ENCODE measurements at regions not wholly inside any gene's neighbourhood (a gene's known extent, or its start where the extent isn't known, plus 50 kb on each side); places are given as distances from the start of the nearest gene placed in this dataset.

DNA sequence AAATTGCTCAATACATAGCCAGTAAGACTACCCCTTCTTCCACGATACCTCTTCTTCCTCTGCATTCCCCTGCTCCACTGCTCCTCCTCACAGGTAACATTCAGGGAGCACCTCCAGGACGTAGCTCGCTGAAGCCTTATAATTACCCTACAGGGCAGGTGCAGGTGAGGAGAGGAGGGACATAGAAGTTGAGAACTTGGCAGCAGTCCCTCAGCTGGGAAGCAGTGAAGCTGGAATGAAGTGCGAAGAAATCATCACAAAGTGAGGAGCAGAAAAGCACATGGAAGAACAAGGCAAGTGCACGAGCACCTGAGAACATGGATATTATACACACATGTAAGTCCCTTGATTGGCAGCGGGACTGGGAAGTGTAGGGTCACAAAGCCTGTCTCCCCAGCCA is 118.2 kb downstream of the HSD17B3 start:
- no peak for DNase-seq

DNA sequence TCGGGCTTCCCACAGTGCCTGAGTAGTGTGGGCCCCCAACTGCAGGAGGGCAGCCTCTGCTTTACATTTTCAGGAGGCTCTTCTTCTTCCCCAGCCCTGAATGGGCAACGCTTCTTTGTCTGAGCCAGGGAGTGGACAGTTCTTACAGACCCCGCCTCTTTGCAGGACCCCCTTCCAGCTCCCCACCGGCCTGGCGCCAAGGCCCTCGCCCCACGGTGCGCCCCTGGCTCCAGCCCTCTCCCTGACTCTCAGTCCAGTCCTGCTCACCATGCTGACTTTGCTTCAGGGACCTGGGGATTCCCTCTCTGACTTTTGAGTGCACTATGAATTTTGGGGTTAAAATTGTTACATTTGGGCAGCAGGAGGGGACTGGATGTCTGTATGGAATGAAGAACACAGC is 123.8 kb downstream of the HSD17B3 start:
- no peak for DNase-seq

DNA sequence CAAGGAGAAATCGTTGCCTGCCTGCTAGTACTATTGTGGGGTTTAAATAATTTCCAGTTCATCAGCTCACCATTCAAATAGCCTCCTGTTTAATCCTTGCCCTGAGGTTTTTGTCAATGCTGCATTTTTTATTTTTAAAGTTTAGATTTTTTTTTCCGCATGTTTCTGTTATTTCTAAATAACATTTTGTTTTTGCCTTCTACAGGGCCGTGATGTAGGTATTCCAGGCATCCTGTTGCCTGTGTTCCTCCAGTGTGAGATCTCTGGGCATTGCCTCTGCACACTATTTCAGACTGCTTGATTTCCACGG is 124.3 kb downstream of the HSD17B3 start:
- no peak for DNase-seq

DNA sequence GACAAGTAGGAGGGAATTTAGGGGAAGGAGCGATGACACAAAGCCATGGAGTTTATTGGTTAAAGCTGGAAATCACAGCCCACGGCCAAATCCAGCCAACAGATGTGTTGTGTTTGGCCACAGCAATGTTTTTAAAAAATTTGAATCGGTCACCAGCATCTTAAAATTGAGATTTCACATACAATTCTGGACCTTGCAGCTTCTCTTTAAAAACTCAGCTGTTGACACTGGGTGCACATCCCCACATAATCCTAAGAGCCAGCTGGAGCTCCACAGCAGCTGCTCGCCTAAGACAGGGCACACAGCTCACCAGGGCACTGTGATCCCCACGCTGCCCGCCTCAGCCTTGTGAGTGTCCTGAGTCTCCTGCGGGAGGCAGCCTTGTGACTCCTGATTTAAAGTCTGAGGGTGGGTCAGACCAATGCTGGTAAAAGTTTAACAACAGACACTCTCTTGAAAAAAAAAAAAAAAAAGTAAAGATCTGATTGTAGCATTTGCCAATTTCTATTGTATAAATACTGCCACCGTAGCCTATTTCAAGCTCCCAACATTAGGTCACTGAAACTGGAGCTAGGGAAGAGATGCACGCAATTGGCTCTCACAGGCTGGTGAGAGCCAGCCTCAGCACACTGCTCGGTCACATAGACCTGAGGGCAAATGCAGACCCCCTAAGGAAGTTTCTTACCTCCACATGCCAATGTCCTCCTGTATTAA is 124.8 kb downstream of the HSD17B3 start:
- DNase-seq: no peak

DNA sequence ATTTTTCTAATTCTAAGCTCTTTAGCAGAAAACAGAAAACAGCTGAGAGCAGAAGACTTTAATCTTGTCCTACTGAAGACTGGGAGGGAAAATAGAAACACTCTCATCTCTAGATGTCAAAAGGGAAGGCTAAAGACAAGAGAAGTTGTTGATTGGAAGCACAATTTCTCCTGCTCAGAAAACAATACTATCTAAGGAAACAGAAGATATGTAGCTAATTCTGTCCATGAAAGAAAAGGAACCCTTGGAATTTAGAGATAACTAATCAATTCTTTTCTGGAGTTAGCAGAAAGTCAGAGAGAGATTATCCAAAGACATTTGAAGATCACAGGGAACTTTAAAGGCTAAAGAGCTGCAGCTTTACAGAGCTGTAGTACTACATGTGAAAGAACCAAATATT is 126.2 kb downstream of the HSD17B3 start:
- no peak for DNase-seq

DNA sequence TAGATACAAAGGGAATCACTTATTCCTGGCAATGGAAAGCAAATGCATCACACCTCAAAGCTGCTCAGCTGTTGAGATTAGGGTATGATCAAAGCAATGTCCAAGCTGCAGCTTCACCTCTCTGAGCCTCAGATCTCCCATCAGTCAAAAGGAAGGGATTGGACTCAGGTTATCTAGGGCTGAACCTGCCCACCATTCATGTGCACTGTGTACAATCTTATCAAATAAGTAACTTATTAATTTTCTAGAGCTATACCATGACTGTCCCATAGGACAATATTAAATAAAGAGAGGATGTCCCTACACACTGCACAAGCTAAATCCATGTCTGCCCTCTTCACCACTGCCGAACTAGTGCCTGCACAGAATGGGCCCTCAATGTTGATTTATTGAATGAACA is 127.0 kb downstream of the HSD17B3 start:
- DNase-seq: no peak

DNA sequence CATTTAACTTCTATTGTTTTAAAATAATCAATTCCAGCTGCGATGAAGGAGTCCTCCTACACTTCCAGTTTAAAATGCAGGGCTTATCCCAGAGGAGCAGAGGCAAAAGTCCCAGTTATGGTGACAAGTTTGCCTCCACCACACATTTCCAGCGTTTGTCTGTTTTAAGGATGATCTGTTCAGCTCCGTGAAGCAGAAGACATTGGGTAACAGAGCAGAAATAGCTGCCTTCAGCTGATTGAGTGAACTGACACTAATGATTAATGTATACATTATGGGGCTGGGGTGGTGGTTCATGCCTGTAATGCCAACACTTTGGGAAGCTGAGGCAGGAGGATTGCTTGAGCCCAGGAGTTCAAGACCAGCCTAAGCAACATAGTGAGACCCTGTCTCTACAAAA is 127.6 kb downstream of the HSD17B3 start:
- no peak for DNase-seq

DNA sequence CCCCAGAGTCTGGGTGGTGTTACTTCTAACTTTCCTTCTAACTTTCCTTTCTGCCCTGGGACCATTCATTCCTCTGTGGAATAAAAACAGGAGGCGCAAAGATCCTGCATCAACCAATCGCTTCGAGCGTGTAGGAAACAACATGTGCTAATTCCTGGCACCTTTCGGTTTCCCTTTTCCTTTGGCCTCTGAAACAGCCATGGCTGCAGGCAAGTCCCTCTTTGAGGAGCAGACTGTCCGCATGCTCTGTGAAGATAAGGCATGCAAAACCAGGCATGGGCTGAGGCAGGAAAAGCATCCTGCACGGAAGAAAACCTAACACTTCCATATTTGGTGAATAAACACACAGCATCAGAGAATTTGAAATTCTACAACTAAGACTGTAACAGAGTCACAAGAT is 128.3 kb downstream of the HSD17B3 start:
- DNase-seq: no peak

DNA sequence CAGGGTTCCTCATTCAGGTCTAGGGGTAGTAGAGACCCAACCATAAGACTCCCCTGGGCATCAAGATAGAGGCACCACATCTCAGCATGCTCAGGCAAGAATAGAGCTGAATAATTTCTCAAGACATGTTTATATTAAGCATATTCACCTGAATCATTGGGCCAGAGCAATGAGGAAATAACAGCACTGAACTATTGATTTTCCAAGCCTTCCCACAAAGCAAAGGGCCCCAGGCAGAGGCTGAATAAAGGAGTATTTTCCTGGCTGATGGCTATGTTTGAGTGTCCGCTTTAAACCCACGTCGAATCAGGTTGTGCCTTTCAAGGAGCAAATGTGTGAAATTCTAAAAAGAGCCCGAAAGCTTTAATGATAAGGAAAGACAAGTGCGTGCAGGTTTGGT is 129.2 kb downstream of the HSD17B3 start:
- no peak for DNase-seq

DNA sequence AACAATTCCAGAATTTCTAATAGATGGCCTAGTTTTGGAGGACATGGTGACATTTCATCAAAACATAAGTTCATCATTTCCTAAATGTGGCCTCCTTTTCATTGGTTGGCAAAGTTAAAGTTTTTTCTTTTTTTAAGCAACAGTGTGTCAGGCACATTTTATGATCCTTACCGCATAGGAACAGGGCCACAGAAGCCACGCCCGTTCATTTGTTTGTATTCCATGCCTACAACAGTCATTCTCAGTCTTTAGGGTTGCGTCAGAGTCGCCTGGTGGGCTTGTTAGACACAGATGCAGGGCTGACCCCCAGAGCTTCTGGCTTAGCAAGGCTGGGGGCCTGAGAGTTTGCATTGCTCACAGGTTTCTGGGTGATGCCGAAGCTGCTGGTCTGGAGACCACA is 130.2 kb downstream of the HSD17B3 start:
- no peak for DNase-seq

DNA sequence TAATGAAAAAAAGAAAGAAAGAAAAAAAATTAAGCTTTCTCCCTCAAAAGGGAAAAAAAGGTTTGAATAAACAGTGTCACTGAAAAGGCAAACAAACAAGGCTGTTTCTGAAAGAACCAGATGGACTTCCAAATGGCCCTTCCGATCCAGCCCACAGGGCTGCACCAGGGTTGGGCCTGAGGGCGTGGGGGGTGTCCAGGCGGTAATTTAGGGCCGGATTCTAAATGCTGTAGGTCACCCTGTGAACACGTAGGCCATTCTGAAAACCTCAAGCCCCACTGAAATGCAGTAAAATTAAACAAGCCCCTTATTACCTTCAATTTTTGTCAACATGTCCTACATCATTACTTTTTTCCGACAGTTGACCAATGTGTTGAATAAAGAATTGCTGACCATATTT is 132.1 kb downstream of the HSD17B3 start:
- no peak for DNase-seq

DNA sequence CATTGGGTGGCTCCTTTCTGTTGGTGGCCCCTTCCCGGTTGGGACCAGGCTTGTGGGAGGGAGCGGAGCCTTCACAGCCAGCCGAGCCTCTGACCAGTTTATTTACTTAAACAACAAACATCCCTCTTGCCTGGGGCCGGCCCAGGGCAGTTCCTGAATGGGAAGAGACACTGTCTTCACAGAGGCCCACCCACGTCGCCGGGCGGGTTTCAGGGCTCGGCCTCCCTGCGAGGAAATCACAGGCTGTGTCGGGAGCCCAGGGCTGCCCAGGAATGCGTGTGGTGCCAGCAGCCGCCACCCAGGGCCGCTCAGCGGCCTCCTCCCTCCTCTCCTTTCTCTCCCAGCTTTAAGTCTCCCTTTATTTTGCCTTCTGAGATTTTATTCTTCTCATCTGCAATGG is 132.5 kb downstream of the HSD17B3 start:
- no peak for DNase-seq

DNA sequence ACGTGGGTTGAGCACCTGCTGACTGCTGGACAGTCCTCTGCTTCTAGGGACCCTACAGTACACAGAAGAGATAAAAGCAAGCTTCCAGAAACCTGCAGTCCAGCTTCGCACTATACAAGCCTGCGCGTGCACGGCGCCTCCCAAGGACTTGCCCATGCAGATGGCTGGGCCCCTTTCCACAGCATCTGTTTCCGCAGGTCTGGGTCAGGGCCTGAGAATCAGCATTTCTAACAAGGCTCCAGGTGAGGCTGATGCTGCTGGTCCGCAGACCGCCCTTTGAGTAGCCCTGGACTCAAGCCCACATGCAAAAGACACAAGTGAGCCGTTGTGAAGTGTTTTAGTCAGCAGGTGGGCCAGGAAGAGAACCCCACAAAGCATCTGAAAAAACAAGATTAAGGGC is 133.1 kb downstream of the HSD17B3 start:
- no peak for DNase-seq

DNA sequence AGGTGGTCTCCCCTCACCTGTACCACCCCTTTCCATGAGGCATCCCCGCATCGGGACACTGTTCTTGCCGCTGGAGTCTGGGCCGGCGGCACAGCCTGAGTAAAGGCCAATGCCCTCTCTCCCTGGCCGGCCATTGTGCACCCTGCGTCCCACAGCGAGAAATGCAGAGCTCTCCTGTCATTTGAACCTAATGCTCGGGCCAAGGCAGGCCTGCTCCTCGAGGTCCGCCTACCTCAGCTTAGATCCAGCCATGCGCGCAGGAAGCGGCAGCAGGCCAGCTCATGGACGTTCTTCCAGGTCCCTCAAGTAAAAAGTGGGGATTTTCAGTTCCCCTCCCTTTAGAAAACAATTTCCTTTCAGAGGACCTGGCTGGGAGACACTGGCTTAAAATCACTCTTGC is 135.0 kb downstream of the HSD17B3 start:
- no peak for DNase-seq

DNA sequence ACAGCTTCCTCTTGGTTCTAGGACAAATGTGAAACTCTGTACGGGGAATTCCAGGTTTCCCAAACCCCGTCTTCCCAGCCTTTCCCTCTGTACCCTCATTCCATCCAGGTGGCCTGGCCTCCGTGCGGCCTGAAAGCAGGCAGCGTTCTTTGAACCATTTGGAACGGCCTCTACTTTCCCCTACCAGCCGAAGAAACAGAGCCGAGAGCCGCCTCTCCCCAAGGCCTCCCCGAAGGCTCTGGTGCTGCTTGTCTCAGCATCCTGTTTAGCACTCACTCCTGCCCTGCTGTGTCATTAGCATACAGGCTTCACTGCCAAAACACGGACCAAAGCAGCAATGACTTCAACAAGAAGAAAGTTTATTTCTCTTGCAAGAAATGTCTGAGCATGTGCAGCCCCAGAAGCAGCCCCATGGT is 137.7 kb downstream of the HSD17B3 start:
- no peak for DNase-seq

DNA sequence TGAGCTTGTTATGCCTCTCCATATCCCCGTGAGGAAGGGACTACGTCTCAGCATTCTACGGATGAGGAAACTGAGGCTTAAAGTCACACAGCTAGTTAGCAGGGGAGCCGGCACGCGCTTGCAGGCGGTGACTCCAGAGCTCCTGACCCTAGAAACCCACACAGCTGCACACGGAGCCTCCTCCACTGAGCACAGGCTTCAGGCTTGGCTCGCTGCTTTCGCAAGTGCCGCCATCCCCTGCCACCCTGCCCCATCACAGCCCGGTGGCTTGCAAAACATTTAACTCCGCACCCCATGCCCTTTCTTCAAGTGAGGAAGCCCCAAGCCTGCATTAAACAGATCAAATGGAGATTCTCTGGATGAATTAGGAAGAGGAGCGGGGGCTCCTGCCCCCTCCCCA is 138.3 kb downstream of the HSD17B3 start:
- DNase-seq: no peak

DNA sequence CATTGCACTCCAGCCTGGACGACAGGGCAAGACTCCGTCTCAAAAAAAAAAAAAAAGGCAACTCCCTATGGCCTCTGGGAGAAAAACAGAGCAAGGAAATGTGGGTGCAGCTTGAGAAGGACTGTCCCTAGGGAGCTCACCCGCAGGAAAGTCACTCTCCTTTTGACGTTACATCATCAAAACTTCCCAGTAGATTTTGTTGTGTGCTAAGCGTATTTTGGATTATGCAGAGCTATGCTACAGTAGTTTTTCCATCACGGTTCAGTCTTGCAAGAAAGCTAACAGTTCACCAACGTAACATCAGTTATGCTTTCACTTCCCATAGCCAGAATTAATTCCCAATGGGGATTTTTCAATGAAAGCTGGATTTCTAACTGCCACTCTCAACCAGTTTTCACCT is 138.8 kb downstream of the HSD17B3 start:
- no peak for DNase-seq

DNA sequence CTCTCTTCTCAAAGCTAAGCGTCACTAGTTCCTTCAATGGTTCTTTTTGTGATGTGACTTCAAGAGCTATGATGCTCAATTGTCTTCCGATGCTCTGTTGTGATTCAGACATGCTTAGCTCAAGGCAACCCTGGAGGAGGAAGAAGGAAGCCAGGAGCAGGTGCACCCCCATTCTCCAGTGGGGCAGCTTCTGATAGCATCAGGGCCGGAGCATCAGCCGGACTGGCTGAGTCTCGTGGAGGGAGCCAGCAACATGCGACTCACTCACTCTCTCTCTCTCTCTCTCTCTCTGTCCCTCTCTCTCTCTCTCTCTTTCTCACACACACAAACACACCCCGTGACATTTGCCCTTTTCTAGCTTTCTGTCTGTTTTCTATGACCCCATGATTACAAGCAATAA is 140.2 kb downstream of the HSD17B3 start:
- DNase-seq: no peak

DNA sequence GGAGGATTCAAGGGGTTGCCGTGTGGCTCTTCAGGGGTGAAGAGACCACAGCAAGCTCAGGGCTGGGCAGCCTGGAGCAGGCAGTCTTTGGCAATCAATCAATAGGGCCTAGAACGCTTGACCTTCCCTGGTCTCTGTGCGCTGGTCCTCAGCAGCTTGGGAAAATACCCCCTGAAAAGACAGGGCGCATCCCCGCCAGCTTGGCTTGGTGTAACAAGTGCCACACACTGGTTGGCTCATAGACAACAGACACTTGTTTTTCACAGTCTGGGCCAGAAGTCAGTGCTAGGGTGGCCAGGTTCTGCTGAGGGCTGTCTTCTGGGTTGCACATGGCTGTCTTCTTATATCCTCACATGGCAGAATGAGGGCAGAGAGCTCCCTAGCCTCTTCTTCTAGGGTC is 141.1 kb downstream of the HSD17B3 start:
- DNase-seq: no peak

DNA sequence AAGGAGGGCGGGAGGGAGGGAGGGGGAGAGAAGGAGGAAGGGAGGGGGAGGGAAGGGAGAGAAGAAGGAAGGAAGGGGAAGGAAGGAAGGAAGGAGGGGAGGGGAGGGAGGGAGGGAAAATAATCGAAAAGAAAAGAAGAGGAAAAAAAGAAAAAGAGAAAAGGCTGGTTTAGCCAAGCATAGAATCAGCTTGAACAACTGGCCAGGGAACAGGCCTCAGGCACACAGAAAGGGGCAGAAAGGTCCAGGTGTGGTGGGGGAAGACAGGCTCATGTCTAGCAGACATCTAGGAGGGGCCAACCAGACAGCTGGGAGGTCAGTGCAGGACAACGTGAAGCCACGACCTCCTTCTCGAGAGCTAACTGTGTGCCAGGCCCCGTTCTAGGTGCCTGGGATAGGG is 141.8 kb downstream of the HSD17B3 start:
- no peak for DNase-seq

DNA sequence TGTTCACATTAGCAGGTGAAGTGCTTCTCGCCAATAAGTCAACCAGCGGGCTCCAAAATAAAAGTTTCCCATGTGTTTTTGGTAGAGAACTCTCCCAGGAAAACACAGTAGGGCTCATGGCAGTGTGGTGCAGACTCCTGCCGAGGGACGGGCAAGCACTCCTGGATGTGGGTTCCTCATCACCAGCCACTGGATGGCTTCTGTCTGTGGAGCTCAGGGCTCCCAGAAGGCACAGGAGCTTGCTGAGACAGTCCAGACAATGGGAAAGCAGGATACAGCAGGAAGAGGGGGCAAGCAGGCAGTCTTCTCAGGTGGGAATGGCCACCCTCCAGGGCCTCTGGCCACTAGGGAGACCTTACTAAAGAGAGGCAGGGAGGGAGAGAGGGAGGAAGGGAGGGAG is 142.4 kb downstream of the HSD17B3 start:
- no peak for DNase-seq

DNA sequence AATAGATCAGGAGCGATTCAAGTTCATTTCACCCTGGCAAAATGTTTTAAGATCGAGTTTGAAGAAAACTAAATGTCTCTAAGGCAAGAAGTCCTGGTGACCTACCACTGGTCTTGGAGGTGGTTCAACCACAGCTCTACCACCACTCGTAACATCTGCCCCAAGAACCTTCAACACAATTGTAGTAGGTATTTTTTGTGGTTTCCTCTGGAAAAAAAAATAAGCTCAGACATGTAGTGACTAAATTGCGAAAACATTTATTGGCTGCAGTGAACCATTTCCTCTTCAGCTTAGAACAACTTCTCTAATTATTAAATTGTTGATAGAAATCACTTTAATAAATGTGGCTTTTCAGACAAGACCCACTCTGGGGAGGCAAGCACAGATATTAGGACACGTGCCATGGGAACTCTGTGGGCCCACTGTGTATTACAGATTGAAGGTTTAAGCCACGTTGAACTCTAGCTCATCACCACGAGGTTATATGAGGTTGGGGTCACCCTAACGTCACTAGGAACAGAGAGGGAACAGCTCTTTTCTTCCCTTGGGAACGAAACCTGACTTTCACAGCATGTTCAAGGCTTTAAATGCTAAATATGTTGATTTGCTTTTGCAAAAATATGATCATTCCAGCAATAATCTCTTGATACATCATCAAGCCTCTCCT is 142.9 kb downstream of the HSD17B3 start:
- DNase-seq: no peak

DNA sequence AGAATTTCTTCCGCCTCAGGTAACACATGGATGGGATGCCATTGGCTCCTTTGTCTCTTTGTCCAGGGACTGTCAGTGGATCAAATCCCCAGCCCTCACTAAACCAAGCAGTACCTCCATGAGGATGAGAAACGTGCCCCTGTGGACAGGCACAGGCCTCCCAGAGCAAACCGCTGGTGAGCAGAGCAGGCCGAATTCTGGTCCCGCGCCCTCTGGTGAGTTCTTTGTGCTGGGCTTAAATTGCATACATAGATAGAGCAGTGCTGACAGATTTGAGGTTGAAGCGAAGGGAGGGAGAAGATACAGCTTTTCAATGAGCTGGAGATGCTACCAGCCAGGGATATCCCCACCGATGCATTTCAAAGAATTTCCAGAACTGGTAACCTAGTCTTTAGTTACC is 143.8 kb downstream of the HSD17B3 start:
- no peak for DNase-seq

DNA sequence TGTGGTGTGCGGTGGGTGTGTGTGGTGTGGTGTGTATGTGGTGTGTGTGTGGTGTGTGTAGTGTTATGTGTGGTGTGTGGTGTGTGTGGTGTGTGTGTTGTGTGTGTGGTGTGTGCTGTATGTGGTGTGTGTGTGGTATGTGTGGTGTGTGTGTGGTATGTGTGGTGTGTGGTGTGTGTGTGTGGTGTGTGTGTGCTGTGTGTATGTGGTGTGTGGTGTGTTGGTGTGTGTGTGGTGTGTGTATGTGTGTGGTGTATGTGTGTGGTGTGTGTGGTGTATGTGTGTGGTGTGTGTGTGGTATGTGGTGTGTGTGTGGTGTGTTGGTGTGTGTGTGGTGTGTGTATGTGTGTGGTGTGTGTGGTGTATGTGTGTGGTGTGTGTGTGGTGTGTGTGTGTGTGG is 144.3 kb downstream of the HSD17B3 start:
- no peak for DNase-seq

Measured in NCI-H1436 (cell line).